ENCODE measurements at regions not wholly inside any gene's neighbourhood (a gene's known extent, or its start where the extent isn't known, plus 50 kb on each side); places are given as distances from the start of the nearest gene placed in this dataset.

DNA sequence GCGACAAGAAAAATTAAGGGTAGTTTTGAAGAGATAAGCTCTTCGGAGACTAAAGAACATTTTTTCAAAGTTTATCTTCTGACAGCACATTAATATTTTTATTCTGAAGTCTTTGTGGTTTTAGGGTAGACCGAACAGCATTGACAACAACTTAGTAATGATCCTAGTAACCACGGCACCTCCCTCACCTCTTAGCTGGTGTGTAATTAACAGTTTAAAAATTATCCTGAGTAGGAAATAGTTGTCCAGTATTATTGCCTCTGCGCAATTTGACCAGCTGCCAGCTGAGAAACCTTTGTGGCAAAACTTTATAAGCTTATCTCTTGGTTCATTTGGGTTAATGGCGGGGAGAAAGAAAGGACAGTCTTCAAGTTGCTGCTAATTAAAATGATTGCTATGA, 213.6 kb downstream of the CBLL2 start:
- H3K27me3 ChIP-seq (ENCODE audit: control insufficient read depth, insufficient read depth, low read length, poor library complexity, severe bottlenecking), result no peaks in the 10 kb centered on the region
- Mint-ChIP-seq H3K36me3 (ENCODE audit: low read depth) (no peaks in the 10 kb centered on the region), H3K4me3 (no peak overlapping the region), H3K27me3 (ENCODE audit: insufficient read depth) (no peaks in the 10 kb centered on the region), H3K4me1 (peaks cover 15% of the 10 kb centered on the region), H3K27ac (no peak overlapping the region), H3K9me3 (peaks cover 11% of the 10 kb centered on the region)
- no peaks in the 10 kb centered on the region for H3K36me3 ChIP-seq (ENCODE audit: control insufficient read depth, insufficient read depth, low read length)
- WGBS, 2 experiments (ENCODE audit: insufficient coverage in 1 of 2, insufficient read length in 1 of 2), result 92% methylated on average over 3 of the region's 6 CpGs; no CpG with 5 or more reads in 1 of the 2 experiments
- no peaks in the 10 kb centered on the region for H3K9me3 ChIP-seq (ENCODE audit: control insufficient read depth, low read length)
- TF ChIP-seq, protein P1, sequence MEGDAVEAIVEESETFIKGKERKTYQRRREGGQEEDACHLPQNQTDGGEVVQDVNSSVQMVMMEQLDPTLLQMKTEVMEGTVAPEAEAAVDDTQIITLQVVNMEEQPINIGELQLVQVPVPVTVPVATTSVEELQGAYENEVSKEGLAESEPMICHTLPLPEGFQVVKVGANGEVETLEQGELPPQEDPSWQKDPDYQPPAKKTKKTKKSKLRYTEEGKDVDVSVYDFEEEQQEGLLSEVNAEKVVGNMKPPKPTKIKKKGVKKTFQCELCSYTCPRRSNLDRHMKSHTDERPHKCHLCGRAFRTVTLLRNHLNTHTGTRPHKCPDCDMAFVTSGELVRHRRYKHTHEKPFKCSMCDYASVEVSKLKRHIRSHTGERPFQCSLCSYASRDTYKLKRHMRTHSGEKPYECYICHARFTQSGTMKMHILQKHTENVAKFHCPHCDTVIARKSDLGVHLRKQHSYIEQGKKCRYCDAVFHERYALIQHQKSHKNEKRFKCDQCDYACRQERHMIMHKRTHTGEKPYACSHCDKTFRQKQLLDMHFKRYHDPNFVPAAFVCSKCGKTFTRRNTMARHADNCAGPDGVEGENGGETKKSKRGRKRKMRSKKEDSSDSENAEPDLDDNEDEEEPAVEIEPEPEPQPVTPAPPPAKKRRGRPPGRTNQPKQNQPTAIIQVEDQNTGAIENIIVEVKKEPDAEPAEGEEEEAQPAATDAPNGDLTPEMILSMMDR (conservative IDR thresholded peaks at IDR 0.05), result no peak
- H3K27ac ChIP-seq (ENCODE audit: low read depth, low read length), result no peak overlapping the region
- no peak for DNase-seq
- no peak overlapping the region for H3K4me3 ChIP-seq (ENCODE audit: low read length)
- H3K4me1 ChIP-seq (ENCODE audit: control insufficient read depth, insufficient read depth, low read length), result no peaks in the 10 kb centered on the region
- H3K9ac ChIP-seq (ENCODE audit: extremely low read depth, low read length, poor library complexity, severe bottlenecking), result no peak overlapping the region

DNA sequence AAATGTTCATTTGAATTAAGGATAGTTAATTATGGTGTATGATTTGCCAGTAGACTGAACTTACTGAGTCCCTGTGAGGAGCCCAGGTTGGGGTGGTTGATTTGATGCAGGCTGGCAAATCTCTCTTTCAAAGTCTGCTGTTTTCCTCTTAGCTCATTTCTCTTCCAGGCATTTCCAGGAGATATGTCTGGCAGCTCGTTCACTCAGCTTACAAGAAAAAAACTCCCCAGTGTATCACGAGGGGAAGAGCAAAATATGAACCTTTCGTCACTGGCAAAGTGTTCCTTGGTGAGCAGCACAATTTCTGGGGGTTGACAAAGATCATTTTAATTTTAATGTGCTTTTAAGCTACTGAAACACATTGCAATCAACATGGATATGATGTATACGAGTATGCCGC, 244.2 kb downstream of the CBLL2 start:
- Mint-ChIP-seq H3K27ac (no peak overlapping the region), H3K36me3 (ENCODE audit: low read depth) (no peaks in the 10 kb centered on the region), H3K9me3 (no peaks in the 10 kb centered on the region), H3K27me3 (ENCODE audit: insufficient read depth) (no peaks in the 10 kb centered on the region), H3K4me1 (peaks cover 2% of the 10 kb centered on the region), H3K4me3 (no peak overlapping the region)
- H3K27ac ChIP-seq (ENCODE audit: low read depth, low read length), result no peak overlapping the region
- DNase-seq, result no peak
- H3K36me3 ChIP-seq (ENCODE audit: control insufficient read depth, insufficient read depth, low read length), result no peaks in the 10 kb centered on the region
- H3K9me3 ChIP-seq (ENCODE audit: control insufficient read depth, low read length), result no peaks in the 10 kb centered on the region
- H3K27me3 ChIP-seq (ENCODE audit: control insufficient read depth, insufficient read depth, low read length, poor library complexity, severe bottlenecking), result no peaks in the 10 kb centered on the region
- no peak overlapping the region for H3K9ac ChIP-seq (ENCODE audit: extremely low read depth, low read length, poor library complexity, severe bottlenecking)
- H3K4me3 ChIP-seq (ENCODE audit: low read length), result no peak overlapping the region
- 89 to 100% methylated on average over 1 to 5 of the region's 5 CpGs for WGBS, 2 experiments (ENCODE audit: insufficient coverage in 1 of 2, insufficient read length in 1 of 2)
- H3K4me1 ChIP-seq (ENCODE audit: control insufficient read depth, insufficient read depth, low read length), result no peaks in the 10 kb centered on the region
- TF ChIP-seq, protein P1 (conservative IDR thresholded peaks at IDR 0.05), result no peak

DNA sequence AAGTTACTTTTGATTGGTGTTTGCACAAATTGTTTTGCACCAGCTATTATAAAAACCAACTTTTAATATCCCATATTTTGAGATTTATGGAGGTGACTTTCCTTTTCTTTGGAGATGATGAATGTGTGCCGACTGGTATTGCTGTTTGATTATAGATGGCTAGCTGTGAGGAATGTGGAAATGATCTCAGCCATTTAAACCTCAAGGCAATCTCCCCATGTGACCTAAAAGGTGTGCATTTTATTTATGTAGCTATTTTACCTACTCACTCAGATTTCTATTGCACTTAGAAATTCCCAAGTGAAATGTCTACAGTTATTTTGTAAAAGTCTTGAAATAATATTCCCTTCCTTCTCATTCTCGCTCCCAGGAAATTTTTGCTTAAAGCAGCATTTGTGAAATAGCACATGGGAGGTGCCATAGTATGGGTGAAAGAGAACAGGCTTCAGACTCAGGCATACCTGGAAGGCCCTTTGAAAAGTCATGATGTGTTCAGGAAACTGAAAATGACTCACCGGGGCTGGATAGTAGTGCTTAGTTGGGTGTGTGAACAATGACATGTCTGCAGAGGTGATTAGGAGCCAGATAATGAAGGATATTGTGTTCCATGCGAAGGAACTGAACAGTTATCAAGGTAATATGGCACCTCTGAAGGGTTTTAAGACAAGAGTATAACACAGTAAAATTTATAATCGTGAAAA, 247.6 kb downstream of the CBLL2 start:
- DNase-seq, result no peak
- TF ChIP-seq, protein P1 (conservative IDR thresholded peaks at IDR 0.05), result no peak
- Histone ChIP-seq H3K27ac (ENCODE audit: low read depth, low read length) (no peak overlapping the region), H3K9ac (ENCODE audit: extremely low read depth, low read length, poor library complexity, severe bottlenecking) (no peak overlapping the region), H3K4me1 (ENCODE audit: control insufficient read depth, insufficient read depth, low read length) (no peaks in the 10 kb centered on the region), H3K36me3 (ENCODE audit: control insufficient read depth, insufficient read depth, low read length) (no peaks in the 10 kb centered on the region), H3K4me3 (ENCODE audit: low read length) (no peak overlapping the region), H3K27me3 (ENCODE audit: control insufficient read depth, insufficient read depth, low read length, poor library complexity, severe bottlenecking) (no peaks in the 10 kb centered on the region), H3K9me3 (ENCODE audit: control insufficient read depth, low read length) (no peaks in the 10 kb centered on the region)
- no peaks in the 10 kb centered on the region for H3K27me3 Mint-ChIP-seq (ENCODE audit: insufficient read depth)
- no peak overlapping the region for H3K4me3 Mint-ChIP-seq
- H3K9me3 Mint-ChIP-seq, result peaks cover 1% of the 10 kb centered on the region
- H3K27ac Mint-ChIP-seq, result no peak overlapping the region
- H3K36me3 Mint-ChIP-seq (ENCODE audit: low read depth), result no peaks in the 10 kb centered on the region
- WGBS, 2 experiments (ENCODE audit: insufficient coverage in 1 of 2, insufficient read length in 1 of 2), result 94% methylated on average over 4 of the region's 5 CpGs; no CpG with 5 or more reads in 1 of the 2 experiments
- H3K4me1 Mint-ChIP-seq, result peaks cover 2% of the 10 kb centered on the region
